Endodermal cell (in vitro differentiated cells): ENCODE measurements at regions not wholly inside any gene's neighbourhood (a gene's known extent, or its start where the extent isn't known, plus 50 kb on each side); places are given as distances from the start of the nearest gene placed in this dataset.

Source experiments
- DNase-seq: peaks from one replicate; pipeline ENCODE4 v3.0.0-alpha.2; 2017
- H3K27ac ChIP-seq: 2 replicates; pipeline ENCODE4 v1.5.1; 2013; ENCODE audit warnings: mild to moderate bottlenecking, low read depth, low read length, moderate library complexity
- H3K27me3 ChIP-seq: 2 replicates; pipeline ENCODE4 v1.6.1; 2013; ENCODE audit warnings: mild to moderate bottlenecking, low read length, moderate library complexity; ENCODE audit not compliant: insufficient read depth, control insufficient read depth, poor library complexity, severe bottlenecking
- H3K36me3 ChIP-seq: 2 replicates; pipeline ENCODE4 v1.7.0; 2013; ENCODE audit warnings: mild to moderate bottlenecking, low read length, moderate library complexity; ENCODE audit not compliant: control insufficient read depth, insufficient read depth
- H3K4me1 ChIP-seq: one replicate; pipeline ENCODE4 v1.7.0; 2013; ENCODE audit warnings: low read length; ENCODE audit not compliant: control insufficient read depth, insufficient read depth
- H3K4me3 ChIP-seq: 2 replicates; pipeline ENCODE4 v1.5.1; 2013; ENCODE audit warnings: mild to moderate bottlenecking, low read length, moderate library complexity
- H3K9ac ChIP-seq: 2 replicates; pipeline ENCODE4 v1.6.1; 2013; ENCODE audit warnings: mild to moderate bottlenecking, low read length, moderate library complexity; ENCODE audit not compliant: poor library complexity, severe bottlenecking; ENCODE audit errors: extremely low read depth
- H3K9me3 ChIP-seq: 2 replicates; pipeline ENCODE4 v1.6.1; 2013; ENCODE audit warnings: mild to moderate bottlenecking, low read length, moderate library complexity; ENCODE audit not compliant: control insufficient read depth
- H3K27ac Mint-ChIP-seq: 2 replicates; pipeline ENCODE4 v1.8.0; 2020; ENCODE audit warnings: mixed read lengths
- H3K27me3 Mint-ChIP-seq: 2 replicates; pipeline ENCODE4 v1.8.0; 2021; ENCODE audit warnings: mild to moderate bottlenecking, mixed read lengths; ENCODE audit not compliant: insufficient read depth
- H3K36me3 Mint-ChIP-seq: 2 replicates; pipeline ENCODE4 v1.8.0; 2020; ENCODE audit warnings: low read depth, mixed read lengths
- H3K4me1 Mint-ChIP-seq: 2 replicates; pipeline ENCODE4 v1.8.0; 2020; ENCODE audit warnings: mixed read lengths
- H3K4me3 Mint-ChIP-seq: 2 replicates; pipeline ENCODE4 v1.8.0; 2020; ENCODE audit warnings: mild to moderate bottlenecking, moderate library complexity, mixed read lengths
- H3K9me3 Mint-ChIP-seq: 2 replicates; pipeline ENCODE4 v1.8.0; 2020; ENCODE audit warnings: mild to moderate bottlenecking, mixed read lengths
- WGBS, 2 experiments: methylation state at CpG; one replicate each; pipeline versions ENCODE4 v1.1.5 to v1.1.7; 2013; ENCODE audit warnings: missing lambda C conversion rate in 2 of 2, mixed read lengths in 1 of 2; ENCODE audit not compliant: insufficient coverage in 1 of 2, insufficient read length in 1 of 2; 5-methylcytosine and 5-hydroxymethylcytosine counted together
- TF ChIP-seq, protein P1 (sequence below): fragments of 200-600 bp; sonication (generic); conservative IDR thresholded peaks from 2 replicates; pipeline ENCODE4 v1.5.0; 2021; ENCODE audit warnings: antibody characterized with exemption, mild to moderate bottlenecking

DNA sequence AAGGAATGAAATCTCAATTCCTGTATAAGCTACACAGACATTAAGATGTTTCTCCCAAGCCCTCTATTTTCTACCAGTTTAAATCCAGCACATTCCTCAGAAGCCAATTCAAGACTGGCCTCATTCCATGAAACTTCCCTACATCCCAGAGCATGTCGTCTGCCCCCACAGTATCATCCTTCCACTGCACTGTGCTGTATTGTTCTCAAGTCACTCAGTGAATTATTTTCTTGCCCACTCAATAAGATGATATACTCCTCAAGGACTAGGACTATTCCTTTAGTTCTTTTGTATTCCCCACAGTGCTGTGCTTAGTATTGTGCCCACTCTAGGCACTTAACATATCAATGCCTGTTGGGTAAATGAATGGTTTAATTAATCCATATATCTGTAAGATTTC, 203.1 kb upstream of the BLID start:
- TF ChIP-seq, protein P1, sequence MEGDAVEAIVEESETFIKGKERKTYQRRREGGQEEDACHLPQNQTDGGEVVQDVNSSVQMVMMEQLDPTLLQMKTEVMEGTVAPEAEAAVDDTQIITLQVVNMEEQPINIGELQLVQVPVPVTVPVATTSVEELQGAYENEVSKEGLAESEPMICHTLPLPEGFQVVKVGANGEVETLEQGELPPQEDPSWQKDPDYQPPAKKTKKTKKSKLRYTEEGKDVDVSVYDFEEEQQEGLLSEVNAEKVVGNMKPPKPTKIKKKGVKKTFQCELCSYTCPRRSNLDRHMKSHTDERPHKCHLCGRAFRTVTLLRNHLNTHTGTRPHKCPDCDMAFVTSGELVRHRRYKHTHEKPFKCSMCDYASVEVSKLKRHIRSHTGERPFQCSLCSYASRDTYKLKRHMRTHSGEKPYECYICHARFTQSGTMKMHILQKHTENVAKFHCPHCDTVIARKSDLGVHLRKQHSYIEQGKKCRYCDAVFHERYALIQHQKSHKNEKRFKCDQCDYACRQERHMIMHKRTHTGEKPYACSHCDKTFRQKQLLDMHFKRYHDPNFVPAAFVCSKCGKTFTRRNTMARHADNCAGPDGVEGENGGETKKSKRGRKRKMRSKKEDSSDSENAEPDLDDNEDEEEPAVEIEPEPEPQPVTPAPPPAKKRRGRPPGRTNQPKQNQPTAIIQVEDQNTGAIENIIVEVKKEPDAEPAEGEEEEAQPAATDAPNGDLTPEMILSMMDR, result no peak
- no peaks in the 10 kb centered on the region for H3K36me3 ChIP-seq
- Mint-ChIP-seq H3K9me3 (no peaks in the 10 kb centered on the region), H3K36me3 (no peaks in the 10 kb centered on the region), H3K27me3 (peaks cover 4% of the 10 kb centered on the region), H3K4me1 (peaks cover 10% of the 10 kb centered on the region), H3K27ac (no peak overlapping the region), H3K4me3 (no peak overlapping the region)
- WGBS, 2 experiments, result 60 to 82% methylated on average over 1 of the region's 1 CpG
- no peak overlapping the region for H3K9ac ChIP-seq
- H3K4me3 ChIP-seq, result no peak overlapping the region
- H3K27ac ChIP-seq, result peak overlapping the region; percentile 99
- H3K9me3 ChIP-seq, result no peaks in the 10 kb centered on the region
- DNase-seq, result no peak
- H3K27me3 ChIP-seq, result no peaks in the 10 kb centered on the region
- no peaks in the 10 kb centered on the region for H3K4me1 ChIP-seq

DNA sequence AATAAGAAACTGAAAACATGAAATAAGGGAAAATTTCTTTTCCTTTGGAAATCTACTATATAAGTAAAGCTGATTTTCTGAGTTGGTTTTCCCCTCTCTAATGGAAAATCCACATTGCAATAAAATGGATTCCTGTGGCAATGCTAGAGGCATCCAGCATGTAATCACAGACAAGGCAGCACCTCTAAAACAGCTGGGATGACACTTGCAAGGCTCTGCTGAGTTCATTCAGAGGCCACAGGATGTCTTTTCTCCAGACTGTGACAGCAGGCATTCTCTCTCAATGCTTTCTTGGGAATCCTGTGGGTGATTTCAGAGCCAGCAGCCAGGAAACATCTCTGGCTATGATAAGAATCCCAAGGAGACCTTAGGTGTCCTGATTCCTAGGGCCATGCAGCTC, 201.3 kb upstream of the BLID start:
- Histone ChIP-seq H3K4me3 (no peak overlapping the region), H3K4me1 (no peaks in the 10 kb centered on the region), H3K36me3 (no peaks in the 10 kb centered on the region), H3K27me3 (no peaks in the 10 kb centered on the region), H3K27ac (peak overlapping the region; percentile 54), H3K9me3 (no peaks in the 10 kb centered on the region), H3K9ac (no peak overlapping the region)
- peaks cover 10% of the 10 kb centered on the region for H3K4me1 Mint-ChIP-seq
- TF ChIP-seq, protein P1, result no peak
- no peak overlapping the region for H3K27ac Mint-ChIP-seq
- peak; percentile 51 for DNase-seq
- H3K9me3 Mint-ChIP-seq, result no peaks in the 10 kb centered on the region
- no peak overlapping the region for H3K4me3 Mint-ChIP-seq
- H3K27me3 Mint-ChIP-seq, result peaks cover 6% of the 10 kb centered on the region
- no peaks in the 10 kb centered on the region for H3K36me3 Mint-ChIP-seq

DNA sequence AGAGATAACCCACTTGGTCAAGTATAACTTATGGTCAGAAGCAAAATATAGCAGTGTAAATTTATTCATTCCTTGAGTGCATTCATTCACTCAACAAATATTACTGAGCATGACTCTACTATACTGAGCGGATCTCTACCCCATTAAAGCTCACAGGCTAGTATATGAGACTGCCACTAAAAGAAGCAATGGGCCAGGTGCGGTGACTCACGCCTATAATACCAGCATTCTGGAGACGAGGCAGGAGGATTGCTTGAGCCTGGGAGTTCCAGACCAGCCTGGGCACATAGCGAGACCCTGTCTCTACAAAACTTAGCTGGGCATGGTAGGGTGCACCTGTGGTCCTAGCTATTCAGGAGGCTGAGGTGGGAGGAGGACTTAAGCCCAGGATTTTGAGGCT, 197.6 kb upstream of the BLID start:
- 91 to 98% methylated on average over 5 of the region's 5 CpGs for WGBS, 2 experiments
- Histone ChIP-seq H3K36me3 (no peaks in the 10 kb centered on the region), H3K4me1 (no peaks in the 10 kb centered on the region), H3K9me3 (no peaks in the 10 kb centered on the region), H3K27ac (no peak overlapping the region), H3K4me3 (no peak overlapping the region), H3K27me3 (no peaks in the 10 kb centered on the region), H3K9ac (no peak overlapping the region)
- DNase-seq, result no peak
- Mint-ChIP-seq H3K36me3 (no peaks in the 10 kb centered on the region), H3K27me3 (peaks cover 5% of the 10 kb centered on the region), H3K4me1 (peaks cover 18% of the 10 kb centered on the region), H3K27ac (no peak overlapping the region), H3K4me3 (no peak overlapping the region), H3K9me3 (no peaks in the 10 kb centered on the region)
- TF ChIP-seq, protein P1, result no peak
